RWPE2 (cell line): ENCODE measurements at regions not wholly inside any gene's neighbourhood (a gene's known extent, or its start where the extent isn't known, plus 50 kb on each side); places are given as distances from the start of the nearest gene placed in this dataset.

Experiments
- ATAC-seq: fragments of 200-7000 bp; cut with Tn5 transposase; 3 replicates; pipeline ENCODE4 v1.9.1; 2021; ENCODE audit warnings: low read depth
- DNase-seq: peaks from one replicate; pipeline ENCODE4 v3.0.0-alpha.2; 2020; ENCODE audit warnings: low spot score
- H3K27ac ChIP-seq: fragments of 450-650 bp; 2 replicates; pipeline ENCODE4 v1.5.1; 2017; ENCODE audit warnings: mild to moderate bottlenecking; ENCODE audit not compliant: poor library complexity, severe bottlenecking
- H3K27me3 ChIP-seq: fragments of 250-450 bp; sonication (Bioruptor Pico); 2 replicates; pipeline ENCODE4 v1.5.1; 2021; ENCODE audit warnings: mild to moderate bottlenecking, moderate library complexity; ENCODE audit not compliant: insufficient read depth, poor library complexity, severe bottlenecking
- H3K36me3 ChIP-seq: fragments of 250-450 bp; sonication (Bioruptor Pico); 2 replicates; pipeline ENCODE4 v1.5.1; 2020; ENCODE audit warnings: low read depth, mild to moderate bottlenecking, moderate library complexity
- H3K4me1 ChIP-seq: fragments of 250-450 bp; sonication (Bioruptor Pico); 2 replicates; pipeline ENCODE4 v1.5.1; 2021; ENCODE audit warnings: mild to moderate bottlenecking, moderate library complexity; ENCODE audit not compliant: insufficient read depth, poor library complexity, severe bottlenecking
- H3K4me3 ChIP-seq: fragments of 250-450 bp; sonication (Bioruptor Pico); 2 replicates; pipeline ENCODE4 v1.5.1; 2021; ENCODE audit warnings: mild to moderate bottlenecking, moderate library complexity; ENCODE audit not compliant: severe bottlenecking
- H3K9me3 ChIP-seq: fragments of 250-450 bp; sonication (Bioruptor Pico); 2 replicates; pipeline ENCODE4 v1.5.1; 2021; ENCODE audit warnings: mild to moderate bottlenecking, moderate library complexity; ENCODE audit not compliant: severe bottlenecking
- CTCF ChIP-seq: fragments of 450-650 bp; IDR thresholded peaks from one replicate; pipeline ENCODE4 v1.5.1; 2017; ENCODE audit warnings: mild to moderate bottlenecking, moderate library complexity; ENCODE audit not compliant: poor library complexity, severe bottlenecking

- H3K27me3 ChIP-seq = no peaks in the 10 kb centered on the region
- H3K36me3 ChIP-seq = no peaks in the 10 kb centered on the region
- H3K4me3 ChIP-seq = no peak overlapping the region
- H3K4me1 ChIP-seq = peaks cover 4% of the 10 kb centered on the region
- no peaks in the 10 kb centered on the region for H3K9me3 ChIP-seq
- no peak overlapping the region for H3K27ac ChIP-seq
- ATAC-seq = no peak
- no peak for DNase-seq
- TF ChIP-seq CTCF = no peak
Measured at GRCh38 chr22:27580311-27580897, 221.2 kb downstream of the MN1 start.

GRCh38 chr22:27581236-27581635 lies 220.3 kb downstream of the MN1 start:
- peaks cover 2% of the 10 kb centered on the region for H3K4me1 ChIP-seq
- H3K27me3 ChIP-seq = no peaks in the 10 kb centered on the region
- no peaks in the 10 kb centered on the region for H3K9me3 ChIP-seq
- no peak for TF ChIP-seq CTCF
- H3K27ac ChIP-seq = no peak overlapping the region
- H3K36me3 ChIP-seq = no peaks in the 10 kb centered on the region
- ATAC-seq (no peak), DNase-seq (no peak)
- H3K4me3 ChIP-seq = no peak overlapping the region

DNA sequence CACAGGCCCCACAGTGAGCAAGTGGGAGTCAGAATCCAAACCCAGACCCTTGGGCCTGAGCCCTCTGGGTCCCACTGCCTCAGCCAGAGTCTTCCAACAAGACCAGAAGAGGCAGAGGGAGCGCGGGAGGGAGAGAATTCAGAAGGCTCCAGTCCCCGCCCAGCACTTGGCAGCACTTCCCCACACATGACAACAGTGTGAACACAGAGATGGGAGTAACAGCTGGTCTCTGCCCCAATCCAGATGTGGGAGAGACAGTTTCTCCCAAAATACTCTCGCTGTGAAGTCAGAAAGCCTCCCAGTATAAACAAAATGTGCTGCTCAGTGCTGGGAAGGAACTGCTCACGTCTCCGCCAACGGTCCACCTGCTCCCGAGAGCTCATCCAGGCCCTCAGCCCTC lies 219.9 kb downstream of the MN1 start:
- TF ChIP-seq CTCF = no peak
- H3K36me3 ChIP-seq = no peaks in the 10 kb centered on the region
- no peak overlapping the region for H3K27ac ChIP-seq
- H3K27me3 ChIP-seq = no peaks in the 10 kb centered on the region
- H3K4me1 ChIP-seq = no peaks in the 10 kb centered on the region
- ATAC-seq (no peak), DNase-seq (no peak)
- H3K4me3 ChIP-seq = no peak overlapping the region
- H3K9me3 ChIP-seq = no peaks in the 10 kb centered on the region

GRCh38 chr22:27583856-27584255 lies 217.7 kb downstream of the MN1 start:
- no peak overlapping the region for H3K4me3 ChIP-seq
- H3K36me3 ChIP-seq = no peaks in the 10 kb centered on the region
- no peak overlapping the region for H3K27ac ChIP-seq
- H3K9me3 ChIP-seq = no peaks in the 10 kb centered on the region
- no peak for TF ChIP-seq CTCF
- H3K4me1 ChIP-seq = no peaks in the 10 kb centered on the region
- ATAC-seq (no peak), DNase-seq (no peak)
- H3K27me3 ChIP-seq = no peaks in the 10 kb centered on the region

GRCh38 chr22:27585141-27585540 lies 216.4 kb downstream of the MN1 start:
- ATAC-seq = peak; percentile 60; the same call in 1 of the 3 replicates
- no peak for DNase-seq
- H3K9me3 ChIP-seq = no peaks in the 10 kb centered on the region
- H3K4me3 ChIP-seq = no peak overlapping the region
- H3K4me1 ChIP-seq = no peaks in the 10 kb centered on the region
- H3K27ac ChIP-seq = no peak overlapping the region
- no peaks in the 10 kb centered on the region for H3K36me3 ChIP-seq
- H3K27me3 ChIP-seq = no peaks in the 10 kb centered on the region
- TF ChIP-seq CTCF = no peak
